Liver (tissue), 8 donors: ENCODE measurements at regions not wholly inside any gene's neighbourhood (a gene's known extent, or its start where the extent isn't known, plus 50 kb on each side); places are given as distances from the start of the nearest gene placed in this dataset.

Experiments used
- DNase-seq: peaks from one replicate; pipeline ENCODE4 v3.0.0-alpha.2; 2017; ENCODE audit warnings: low spot score
- H3K27ac ChIP-seq, 2 donors: one replicate each; pipeline ENCODE4 v1.7.0; 2013; ENCODE audit warnings: inconsistent platforms in 2 of 2, low read length in 2 of 2, control low read depth in 1 of 2, low read depth in 1 of 2, mild to moderate bottlenecking in 1 of 2
- H3K27me3 ChIP-seq, 4 donors: one replicate each; pipeline versions ENCODE4 v1.6.1 to v1.7.0; 2013; ENCODE audit warnings: low read length in 3 of 4, inconsistent platforms in 1 of 4, mild to moderate bottlenecking in 1 of 4, moderate library complexity in 1 of 4; ENCODE audit not compliant: control insufficient read depth in 4 of 4, insufficient read depth in 4 of 4
- H3K36me3 ChIP-seq, 4 donors: one replicate each; pipeline versions ENCODE4 v1.6.1 to v1.7.0; 2013; ENCODE audit warnings: low read length in 3 of 4, mild to moderate bottlenecking in 3 of 4, low read depth in 1 of 4, moderate library complexity in 1 of 4; ENCODE audit not compliant: control insufficient read depth in 4 of 4, insufficient read depth in 3 of 4
- H3K4me1 ChIP-seq, 4 donors: one replicate each; pipeline versions ENCODE4 v1.6.1 to v1.7.0; 2013; ENCODE audit warnings: low read length in 3 of 4, mild to moderate bottlenecking in 3 of 4, moderate library complexity in 1 of 4; ENCODE audit not compliant: control insufficient read depth in 4 of 4, insufficient read depth in 4 of 4
- H3K4me3 ChIP-seq, 3 donors: one replicate each; pipeline versions ENCODE4 v1.6.1 to v1.7.0; 2013; ENCODE audit warnings: low read length in 3 of 3, control low read depth in 1 of 3, low read depth in 1 of 3, mild to moderate bottlenecking in 1 of 3
- H3K9ac ChIP-seq, 2 donors: one replicate each; pipeline ENCODE4 v1.7.0; 2013; ENCODE audit warnings: low read length in 2 of 2, mild to moderate bottlenecking in 2 of 2, moderate library complexity in 2 of 2, control low read depth in 1 of 2, low read depth in 1 of 2
- H3K9me3 ChIP-seq, 4 donors: one replicate each; pipeline versions ENCODE4 v1.6.1 to v1.7.0; 2013; ENCODE audit warnings: low read length in 3 of 4; ENCODE audit not compliant: control insufficient read depth in 4 of 4
- CTCF ChIP-seq: fragments of 150-350 bp; IDR thresholded peaks from 2 replicates; pipeline ENCODE4 v1.5.1; 2017; ENCODE audit warnings: improper control_type of control experiment, low read depth, low read length; ENCODE audit not compliant: missing input control
- EGR1 ChIP-seq, 2 donors: IDR thresholded peaks; 2 replicates each; pipeline ENCODE4 v1.6.1; 2016 to 2018; ENCODE audit warnings: antibody characterized with exemption in 2 of 2, low read depth in 2 of 2
- FOXA1 ChIP-seq: IDR thresholded peaks from 2 replicates; pipeline ENCODE4 v1.6.1; 2016; ENCODE audit warnings: antibody characterized with exemption
- FOXA2 ChIP-seq: IDR thresholded peaks from 2 replicates; pipeline ENCODE4 v1.6.1; 2016; ENCODE audit warnings: antibody characterized with exemption
- GABPA ChIP-seq, 2 donors: IDR thresholded peaks in 1 of 2; conservative IDR thresholded peaks in 1 of 2; 2 replicates each; pipeline ENCODE4 v1.6.1; 2016; ENCODE audit warnings: antibody characterized with exemption in 2 of 2, mild to moderate bottlenecking in 1 of 2, moderate library complexity in 1 of 2
- HNF4A ChIP-seq, 2 donors: conservative IDR thresholded peaks; 2 replicates each; pipeline ENCODE4 v1.6.1; 2016; ENCODE audit warnings: antibody characterized with exemption in 2 of 2, mild to moderate bottlenecking in 2 of 2
- JUND ChIP-seq, 2 donors: IDR thresholded peaks; 2 replicates each; pipeline ENCODE4 v1.6.1; 2016; ENCODE audit warnings: antibody characterized with exemption in 2 of 2
- MAX ChIP-seq: IDR thresholded peaks from 2 replicates; pipeline ENCODE4 v1.6.1; 2016; ENCODE audit warnings: antibody characterized with exemption
- NR2F2 ChIP-seq: IDR thresholded peaks from 2 replicates; pipeline ENCODE4 v1.6.1; 2016; ENCODE audit warnings: antibody characterized with exemption
- RAD21 ChIP-seq, 2 donors: IDR thresholded peaks; 2 replicates each; pipeline ENCODE4 v1.6.1; 2016; ENCODE audit warnings: antibody characterized with exemption in 2 of 2, mild to moderate bottlenecking in 2 of 2
- RXRA ChIP-seq, 2 donors: IDR thresholded peaks; 2 replicates each; pipeline ENCODE4 v1.6.1; 2017 to 2018; ENCODE audit warnings: antibody characterized with exemption in 2 of 2, mild to moderate bottlenecking in 1 of 2
- TAF1 ChIP-seq: conservative IDR thresholded peaks from 2 replicates; pipeline ENCODE4 v1.6.1; 2016; ENCODE audit warnings: antibody characterized with exemption, mild to moderate bottlenecking
- YY1 ChIP-seq: IDR thresholded peaks from 2 replicates; pipeline ENCODE4 v1.6.1; 2016; ENCODE audit warnings: antibody characterized with exemption, mild to moderate bottlenecking
- ZBTB33 ChIP-seq: IDR thresholded peaks from 2 replicates; pipeline ENCODE4 v1.6.1; 2016; ENCODE audit warnings: antibody characterized with exemption
- WGBS: extraction: QIAGEN DNeasy Blood & Tissue Kit; methylation state at CpG from one replicate; pipeline ENCODE4 v1.1.7; 2013; 5-methylcytosine and 5-hydroxymethylcytosine counted together
- donor health status: healthy.
- donor health status: healthy.
- donor health status: healthy.
- donor health status: healthy.
- donor health status: healthy.

GRCh38 chr6:134446896-134447295 is 129.0 kb upstream of the SGK1 start (continued):
- no peak for TF ChIP-seq TAF1
- no peak for TF ChIP-seq FOXA2
- no peak for TF ChIP-seq RAD21 (IDR thresholded peaks at IDR 0.05)
- TF ChIP-seq MAX = no peak
- no peak for TF ChIP-seq RXRA (IDR thresholded peaks at IDR 0.05)
- no peak for TF ChIP-seq ZBTB33
- no peak for TF ChIP-seq GABPA (IDR thresholded peaks at IDR 0.05 in 1 of 2, conservative IDR thresholded peaks at IDR 0.05 in 1 of 2)

DNA sequence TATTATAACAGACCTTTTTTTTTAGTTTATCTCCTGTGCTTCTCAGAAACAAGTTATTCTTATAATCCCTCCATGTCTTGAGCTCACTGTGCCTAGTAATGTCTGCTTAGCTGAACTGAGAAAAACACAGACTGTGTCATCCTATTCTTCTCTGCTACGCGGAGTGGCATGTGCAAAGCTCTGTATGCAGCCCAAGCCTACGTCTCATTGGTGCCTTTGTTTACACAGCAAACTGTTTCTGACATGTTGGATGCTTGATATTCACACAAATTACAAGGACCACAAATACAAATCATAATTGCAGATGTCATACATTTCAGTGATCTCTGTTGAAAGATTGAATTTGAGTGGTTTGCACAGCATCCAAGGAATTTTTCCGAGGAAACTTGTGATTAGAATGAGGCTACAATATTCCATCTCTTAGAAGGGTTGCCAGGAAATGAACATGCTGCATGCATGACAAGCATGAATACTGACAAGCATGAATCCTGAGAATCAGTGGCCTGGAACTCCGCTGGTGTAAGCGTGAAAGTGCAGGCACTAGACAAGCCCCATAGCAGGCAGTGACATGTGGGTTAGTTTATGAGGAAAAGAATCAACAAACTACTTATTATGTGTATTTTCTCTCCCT is 128.4 kb upstream of the SGK1 start:
- Histone ChIP-seq H3K27ac (no peak overlapping the region), H3K27me3 (no peaks in the 10 kb centered on the region), H3K4me1 (no peaks in the 10 kb centered on the region), H3K9ac (no peak overlapping the region), H3K4me3 (no peak overlapping the region), H3K9me3 (no peaks in the 10 kb centered on the region), H3K36me3 (no peaks in the 10 kb centered on the region)
- TF ChIP-seq YY1 (no peak), JUND (IDR thresholded peaks at IDR 0.05) (no peak), MAX (no peak)
- 84% methylated on average over 6 of the region's 6 CpGs for WGBS
- no peak for DNase-seq

DNA sequence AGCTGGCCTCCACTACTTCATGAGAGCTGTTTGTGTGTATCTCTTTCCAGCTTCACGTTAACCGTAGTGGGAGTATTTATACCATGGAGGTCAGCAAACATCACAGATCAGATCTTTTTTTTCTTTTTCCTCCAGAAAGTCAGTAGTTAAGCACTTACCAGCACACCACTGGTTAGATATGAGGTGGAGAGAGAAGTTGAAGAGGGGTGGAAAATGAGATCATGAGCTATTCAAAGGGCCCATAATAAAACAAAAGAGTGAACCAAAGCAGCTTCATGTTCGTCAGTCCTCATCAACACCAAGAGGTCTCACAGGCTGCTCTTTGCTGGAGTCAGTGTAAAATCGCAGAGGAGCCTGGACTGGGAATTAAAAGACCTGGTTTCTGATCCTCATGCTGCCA is 125.1 kb upstream of the SGK1 start:
- H3K36me3 ChIP-seq = no peaks in the 10 kb centered on the region
- TF ChIP-seq TAF1 = no peak
- no peak for TF ChIP-seq FOXA1
- TF ChIP-seq CTCF = no peak
- WGBS = 86% methylated on average over 4 of the region's 4 CpGs

GRCh38 chr6:134442073-134442472 is 124.2 kb upstream of the SGK1 start:
- Histone ChIP-seq H3K4me1 (no peaks in the 10 kb centered on the region), H3K27me3 (no peaks in the 10 kb centered on the region), H3K4me3 (no peak overlapping the region), H3K9ac (no peak overlapping the region), H3K36me3 (no peaks in the 10 kb centered on the region), H3K9me3 (no peaks in the 10 kb centered on the region), H3K27ac (no peak overlapping the region)
- no peak for DNase-seq
- TF ChIP-seq RXRA (IDR thresholded peaks at IDR 0.05) = no peak
- TF ChIP-seq TAF1 = no peak
- no peak for TF ChIP-seq NR2F2
- no peak for TF ChIP-seq CTCF
- no peak for TF ChIP-seq EGR1 (IDR thresholded peaks at IDR 0.05; ENCODE audit: low read depth in 2 of 2)
- no peak for TF ChIP-seq HNF4A (conservative IDR thresholded peaks at IDR 0.05)
- no peak for TF ChIP-seq FOXA2
- TF ChIP-seq ZBTB33 = no peak

More for the DNA sequence above, 125.1 kb upstream of the SGK1 start:
- no peak overlapping the region for H3K9ac ChIP-seq
- no peaks in the 10 kb centered on the region for H3K4me1 ChIP-seq
- H3K27me3 ChIP-seq = no peaks in the 10 kb centered on the region
- no peak for DNase-seq
- no peaks in the 10 kb centered on the region for H3K9me3 ChIP-seq
- H3K27ac ChIP-seq = no peak overlapping the region
- H3K4me3 ChIP-seq = no peak overlapping the region
